ENCODE measurements at regions not wholly inside any gene's neighbourhood (a gene's known extent, or its start where the extent isn't known, plus 50 kb on each side); places are given as distances from the start of the nearest gene placed in this dataset.

- TF ChIP-seq POLR2A (IDR thresholded peaks at IDR 0.05; ENCODE audit: low read length) (no peak), GATA1 (IDR thresholded peaks at IDR 0.05; ENCODE audit: low read depth, low read length) (no peak)
Measured at GRCh38 chr7:10802526-10802925, 171.1 kb upstream of the PHF14 start.

Data from erythroblast (primary cell).